H1 (cell line): ENCODE measurements at regions not wholly inside any gene's neighbourhood (a gene's known extent, or its start where the extent isn't known, plus 50 kb on each side); places are given as distances from the start of the nearest gene placed in this dataset.

ENCODE experiments used
- CHD2 ChIP-seq: IDR thresholded peaks from 2 replicates; pipeline ENCODE4 v1.6.1; 2012; ENCODE audit warnings: low read length, improper control_type of control experiment
- FOSL1 ChIP-seq: IDR thresholded peaks from 2 replicates; pipeline ENCODE4 v1.6.1; 2011; ENCODE audit warnings: mild to moderate bottlenecking, low read depth, low read length, moderate library complexity; ENCODE audit not compliant: insufficient read depth
- RXRA ChIP-seq: IDR thresholded peaks from 2 replicates; pipeline ENCODE4 v1.6.1; 2011; ENCODE audit warnings: low read depth, mild to moderate bottlenecking, low read length, moderate library complexity; ENCODE audit not compliant: insufficient read depth
- TCF12 ChIP-seq: IDR thresholded peaks from 2 replicates; pipeline ENCODE4 v1.6.1; 2011; ENCODE audit warnings: low read depth, mild to moderate bottlenecking, low read length
- USF2 ChIP-seq: IDR thresholded peaks from 2 replicates; pipeline ENCODE4 v1.6.1; 2011; ENCODE audit warnings: low read length, improper control_type of control experiment
- ZNF274 ChIP-seq: IDR thresholded peaks from 2 replicates; pipeline ENCODE4 v1.7.0; 2012; ENCODE audit warnings: low read length, borderline replicate concordance; ENCODE audit errors: extremely low read depth

DNA sequence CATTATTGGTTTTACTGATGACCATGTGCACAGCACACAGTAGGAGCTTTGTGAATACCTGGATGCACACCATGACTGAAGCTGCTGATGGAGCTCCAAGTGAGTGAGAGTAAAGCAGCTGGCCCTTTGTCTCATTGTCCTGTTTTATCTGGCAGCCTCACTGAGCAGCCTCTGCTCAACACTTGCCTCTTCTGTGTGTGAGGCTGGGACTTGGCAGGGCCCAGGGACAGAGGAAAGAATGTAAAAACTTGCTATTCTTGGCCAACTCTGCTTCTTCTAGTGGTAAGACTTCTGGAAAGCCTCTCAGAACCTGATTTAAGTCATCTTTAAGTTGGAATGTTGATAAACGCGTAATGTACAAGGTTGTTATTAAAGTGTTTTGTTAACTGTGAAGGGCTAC is 61.4 kb downstream of the BEX1 start (continued):
- TF ChIP-seq RXRA (no peak), TCF12 (no peak), FOSL1 (no peak), ZNF274 (no peak), USF2 (no peak), CHD2 (no peak)
